Spleen (tissue), 11 donors: ENCODE measurements at regions not wholly inside any gene's neighbourhood (a gene's known extent, or its start where the extent isn't known, plus 50 kb on each side); places are given as distances from the start of the nearest gene placed in this dataset.

Experiments
- DNase-seq: peaks from one replicate; pipeline ENCODE4 v3.0.0-alpha.2; 2020
- H3K27ac ChIP-seq, 8 donors: fragments of 200-600 bp; sonication (generic) in 7 of 8; 1 replicate in 4 of 8; 2 replicates in 4 of 8; pipeline versions ENCODE4 v1.5.0 to v1.8.0; 2016 to 2021; ENCODE audit warnings: inconsistent platforms in 4 of 8, mild to moderate bottlenecking in 4 of 8, moderate library complexity in 1 of 8
- H3K27me3 ChIP-seq, 7 donors: fragments of 200-600 bp; sonication (generic) in 6 of 7; replicated peaks in 1 of 7; 1 replicate in 4 of 7; 2 replicates in 3 of 7; pipeline versions ENCODE4 v1.5.0 to v1.8.0; 2016 to 2021; ENCODE audit warnings: inconsistent platforms in 3 of 7, mild to moderate bottlenecking in 1 of 7
- H3K36me3 ChIP-seq, 6 donors: fragments of 200-600 bp; sonication (generic) in 5 of 6; 1 replicate in 4 of 6; 2 replicates in 2 of 6; pipeline versions ENCODE4 v1.5.0 to v1.8.0; 2016 to 2021; ENCODE audit warnings: inconsistent platforms in 2 of 6
- H3K4me1 ChIP-seq, 6 donors: fragments of 200-600 bp; sonication (generic) in 5 of 6; 1 replicate in 3 of 6; 2 replicates in 3 of 6; pipeline versions ENCODE4 v1.5.0 to v1.8.0; 2016 to 2021; ENCODE audit warnings: inconsistent platforms in 3 of 6
- H3K4me3 ChIP-seq, 8 donors: fragments of 200-600 bp; sonication (generic) in 7 of 8; 1 replicate in 4 of 8; 2 replicates in 4 of 8; pipeline versions ENCODE4 v1.5.0 to v1.8.0; 2016 to 2021; ENCODE audit warnings: inconsistent platforms in 4 of 8, mild to moderate bottlenecking in 4 of 8, moderate library complexity in 2 of 8
- H3K9me3 ChIP-seq, 8 donors: fragments of 200-600 bp; sonication (generic) in 7 of 8; 1 replicate in 4 of 8; 2 replicates in 4 of 8; pipeline versions ENCODE4 v1.5.0 to v1.8.0; 2016 to 2021; ENCODE audit warnings: inconsistent platforms in 4 of 8
- POLR2A ChIP-seq, 3 donors: fragments of 450-650 bp; IDR thresholded peaks; one replicate each; pipeline ENCODE4 v1.5.1; 2017; ENCODE audit warnings: antibody characterized with exemption in 3 of 3, mild to moderate bottlenecking in 1 of 3
- POLR2AphosphoS5 ChIP-seq, 3 donors: sonication (generic); formaldehyde crosslinking; IDR thresholded peaks; one replicate each; pipeline ENCODE4 v1.5.1; 2017; ENCODE audit warnings: antibody characterized with exemption in 3 of 3
- WGBS, 5 donors: extraction: QIAGEN DNeasy Blood & Tissue Kit in 3 of 5; methylation state at CpG; one replicate each; pipeline versions ENCODE4 v1.1.5 to v1.1.7; 2013 to 2018; 5-methylcytosine and 5-hydroxymethylcytosine counted together
- intact Hi-C: fragments of 100-400 bp; cut with DNase I; formaldehyde crosslinking; loops from one replicate; pipeline ENCODE4 v1.15.0; 2023; ENCODE audit warnings: low total_unique reads
- TF ChIP-seq, protein P1 (sequence below), 11 experiments: fragments of 200-600 bp in 7 of 11; fragments of 450-650 bp in 4 of 11; sonication (generic) in 4 of 11; IDR thresholded peaks in 8 of 11; conservative IDR thresholded peaks in 3 of 11; 1 replicate in 7 of 11; 2 replicates in 4 of 11; pipeline versions ENCODE4 v1.4.0 to v1.8.0; 2016 to 2021; ENCODE audit warnings: antibody characterized with exemption in 11 of 11, inconsistent platforms in 4 of 11, mild to moderate bottlenecking in 1 of 11
- donor health status: healthy with polysubstance abuse.
- donor health status: DM: no; HTN: no; CAD: no; lungs with moderate emphysema.
- donor health status: DM: no; HTN: no; CAD: no.
- donor health status: Bipolar disorder and iron deficiency.
- donor health status: healthy.
- donor health status: DM: no; HTN: no; CAD: no.
- donor health status: DM: yes; HTN: yes; CAD: no.

DNA sequence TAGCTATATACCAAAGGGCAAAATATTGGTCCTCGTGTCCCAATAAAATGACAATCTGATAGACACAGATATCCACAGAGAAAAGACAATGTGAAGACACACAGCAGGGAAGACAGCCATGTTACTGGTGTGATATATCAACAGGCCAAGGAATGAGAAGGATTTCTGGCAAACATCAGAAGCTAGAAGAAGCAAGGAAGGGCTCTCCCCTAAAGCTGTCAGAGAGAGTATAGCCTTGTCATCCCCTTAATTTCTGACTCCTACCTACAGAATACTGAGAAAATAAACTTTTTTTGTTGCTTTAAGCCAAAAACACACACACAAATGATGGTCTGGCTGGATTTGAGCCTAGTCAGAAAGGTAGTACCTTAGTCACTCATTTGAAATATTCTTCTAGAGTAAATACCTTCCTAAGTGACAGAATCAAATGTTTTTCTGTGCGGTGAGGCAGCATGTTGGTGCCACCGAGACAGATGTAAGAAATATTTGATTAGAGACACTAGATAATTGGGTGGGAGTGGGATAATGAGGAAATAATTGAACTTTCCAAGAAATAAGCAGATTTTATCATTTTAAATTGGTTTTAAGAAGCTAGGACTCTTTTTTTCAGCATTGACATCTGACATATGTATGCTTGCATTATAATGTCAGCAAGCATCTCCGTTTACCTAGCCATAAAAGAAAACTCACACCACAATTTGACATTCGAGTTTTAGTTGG is 123.4 kb upstream of the TFAP2D start:
- intact Hi-C loops = no loop called here
- Histone ChIP-seq H3K4me1 (no peaks in the 10 kb centered on the region), H3K4me3 (no peak overlapping the region), H3K36me3 (no peaks in the 10 kb centered on the region), H3K27me3 (no peaks in the 10 kb centered on the region), H3K27ac (no peak overlapping the region), H3K9me3 (no peaks in the 10 kb centered on the region)
- DNase-seq = no peak
- WGBS, 5 donors = 69 to 74% (median 73%) methylated on average over 5 of the region's 5 CpGs
- TF ChIP-seq, protein P1, sequence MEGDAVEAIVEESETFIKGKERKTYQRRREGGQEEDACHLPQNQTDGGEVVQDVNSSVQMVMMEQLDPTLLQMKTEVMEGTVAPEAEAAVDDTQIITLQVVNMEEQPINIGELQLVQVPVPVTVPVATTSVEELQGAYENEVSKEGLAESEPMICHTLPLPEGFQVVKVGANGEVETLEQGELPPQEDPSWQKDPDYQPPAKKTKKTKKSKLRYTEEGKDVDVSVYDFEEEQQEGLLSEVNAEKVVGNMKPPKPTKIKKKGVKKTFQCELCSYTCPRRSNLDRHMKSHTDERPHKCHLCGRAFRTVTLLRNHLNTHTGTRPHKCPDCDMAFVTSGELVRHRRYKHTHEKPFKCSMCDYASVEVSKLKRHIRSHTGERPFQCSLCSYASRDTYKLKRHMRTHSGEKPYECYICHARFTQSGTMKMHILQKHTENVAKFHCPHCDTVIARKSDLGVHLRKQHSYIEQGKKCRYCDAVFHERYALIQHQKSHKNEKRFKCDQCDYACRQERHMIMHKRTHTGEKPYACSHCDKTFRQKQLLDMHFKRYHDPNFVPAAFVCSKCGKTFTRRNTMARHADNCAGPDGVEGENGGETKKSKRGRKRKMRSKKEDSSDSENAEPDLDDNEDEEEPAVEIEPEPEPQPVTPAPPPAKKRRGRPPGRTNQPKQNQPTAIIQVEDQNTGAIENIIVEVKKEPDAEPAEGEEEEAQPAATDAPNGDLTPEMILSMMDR (IDR thresholded peaks at IDR 0.05 in 8 of 11, conservative IDR thresholded peaks at IDR 0.05 in 3 of 11) = no peak
- TF ChIP-seq POLR2AphosphoS5 (IDR thresholded peaks at IDR 0.05) = no peak
- no peak for TF ChIP-seq POLR2A (IDR thresholded peaks at IDR 0.05)

DNA sequence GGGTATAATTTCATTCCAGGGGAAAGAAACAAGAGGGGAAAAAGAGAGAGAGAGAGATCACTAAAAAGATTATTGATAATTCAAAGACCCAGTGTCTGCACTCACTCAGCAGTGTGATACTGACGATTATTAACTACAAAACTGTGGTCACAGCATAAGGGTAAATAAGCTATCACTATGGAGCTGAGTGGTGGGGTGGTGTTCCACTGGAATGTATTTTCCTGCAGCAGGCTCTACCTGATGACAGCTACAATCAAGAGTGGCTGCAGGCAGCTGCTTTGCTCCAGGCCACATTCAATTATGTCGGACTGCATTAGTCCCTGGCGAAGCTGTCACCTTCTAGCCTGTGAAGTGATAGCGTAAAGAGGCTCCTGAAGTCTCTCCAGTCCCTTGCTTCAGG is 122.2 kb upstream of the TFAP2D start:
- WGBS, 5 donors = 42 to 60% (median 52%) methylated on average over 4 of the region's 4 CpGs
- H3K9me3 ChIP-seq = no peaks in the 10 kb centered on the region
- H3K27me3 ChIP-seq = no peaks in the 10 kb centered on the region
- H3K4me3 ChIP-seq = no peak overlapping the region
- intact Hi-C loops = no loop called here
- no peaks in the 10 kb centered on the region for H3K36me3 ChIP-seq
- no peak overlapping the region for H3K27ac ChIP-seq
- no peak for TF ChIP-seq POLR2A (IDR thresholded peaks at IDR 0.05)
- TF ChIP-seq, protein P1 (IDR thresholded peaks at IDR 0.05 in 8 of 11, conservative IDR thresholded peaks at IDR 0.05 in 3 of 11) = no peak
- no peak for DNase-seq
- no peaks in the 10 kb centered on the region for H3K4me1 ChIP-seq

DNA sequence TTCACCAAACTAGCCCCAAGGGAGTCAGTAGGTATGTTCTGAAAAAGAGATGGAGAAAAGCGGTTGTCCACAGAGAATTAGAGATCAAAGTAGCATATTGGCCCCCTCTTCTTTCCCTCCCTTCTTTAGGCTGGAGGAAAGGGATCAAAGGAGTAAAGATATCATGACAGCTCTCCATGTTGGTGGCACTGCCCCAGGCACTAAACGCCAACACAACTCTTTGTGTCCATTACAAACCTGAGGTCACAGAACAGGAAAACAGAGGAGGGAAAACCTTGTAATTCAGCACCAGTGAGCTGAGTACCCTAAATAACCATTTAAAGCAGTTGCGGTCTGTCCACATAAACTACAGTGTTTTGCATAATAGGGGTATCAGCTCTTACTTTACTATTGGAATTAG is 113.0 kb upstream of the TFAP2D start:
- no peaks in the 10 kb centered on the region for H3K36me3 ChIP-seq
- TF ChIP-seq POLR2A (IDR thresholded peaks at IDR 0.05) (no peak), POLR2AphosphoS5 (IDR thresholded peaks at IDR 0.05) (no peak)
- TF ChIP-seq, protein P1 (IDR thresholded peaks at IDR 0.05 in 8 of 11, conservative IDR thresholded peaks at IDR 0.05 in 3 of 11) = no peak
- no peaks in the 10 kb centered on the region for H3K27me3 ChIP-seq
- WGBS, 5 donors = 75 to 89% (median 82%) methylated on average over 3 of the region's 3 CpGs
- H3K9me3 ChIP-seq = no peaks in the 10 kb centered on the region
- no peaks in the 10 kb centered on the region for H3K4me1 ChIP-seq
- intact Hi-C loops = no loop called here
- no peak overlapping the region for H3K27ac ChIP-seq
- no peak for DNase-seq
- H3K4me3 ChIP-seq = no peak overlapping the region

DNA sequence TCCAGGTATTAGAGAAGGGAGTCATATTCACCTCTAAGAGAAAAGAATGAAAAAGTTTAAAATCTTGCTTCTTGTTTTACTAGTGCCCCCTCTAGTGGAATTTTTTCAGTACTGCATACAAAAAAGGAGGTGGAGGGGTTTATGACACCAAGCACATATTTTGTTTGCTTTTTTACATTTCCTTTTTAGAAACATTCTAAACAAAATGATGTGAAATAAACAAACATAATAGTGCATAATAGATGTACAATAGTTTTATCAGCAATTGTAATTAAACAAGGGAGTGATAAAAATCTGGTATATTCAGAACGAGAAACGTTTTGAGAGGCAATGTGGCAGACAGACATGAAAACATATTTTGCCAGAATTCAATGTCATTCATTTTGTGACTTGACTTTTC is 111.0 kb upstream of the TFAP2D start:
- Histone ChIP-seq H3K4me3 (no peak overlapping the region), H3K27ac (no peak overlapping the region), H3K9me3 (no peaks in the 10 kb centered on the region), H3K4me1 (no peaks in the 10 kb centered on the region), H3K36me3 (no peaks in the 10 kb centered on the region), H3K27me3 (no peaks in the 10 kb centered on the region)
- TF ChIP-seq POLR2A (IDR thresholded peaks at IDR 0.05) = no peak
- TF ChIP-seq, protein P1 (IDR thresholded peaks at IDR 0.05 in 8 of 11, conservative IDR thresholded peaks at IDR 0.05 in 3 of 11) = peak in 9 of 11 experiments; percentile 26 to 73 (median 66)
- intact Hi-C loops = no loop called here
- 57 to 73% (median 68%) methylated on average over 2 of the region's 2 CpGs for WGBS, 5 donors
- DNase-seq = no peak
